WTC11 (cell line): ENCODE measurements at regions not wholly inside any gene's neighbourhood (a gene's known extent, or its start where the extent isn't known, plus 50 kb on each side); places are given as distances from the start of the nearest gene placed in this dataset.

Source experiments
- ATAC-seq: fragments of 200-7000 bp; cut with Tn5 transposase; 2 replicates; pipeline ENCODE4 v1.10.0; 2021; ENCODE audit warnings: mild to moderate bottlenecking, moderate library complexity
- CTCF ChIA-PET: fragments of 300-600 bp; sonication (Branson Sonifier 250); formaldehyde crosslinking; loops from one replicate; lab custom pipeline; 2021; ENCODE audit warnings: antibody characterized with exemption; lab: Charles Lee
- POLR2A ChIA-PET: fragments of 350-600 bp; sonication (Branson Sonifier 250); formaldehyde crosslinking; loops from one replicate; lab custom pipeline; 2021; ENCODE audit warnings: antibody characterized with exemption; lab: Charles Lee
- DNase-seq: peaks from one replicate; pipeline ENCODE4 v3.0.0; 2021; ENCODE audit warnings: low spot score
- H3K27ac Mint-ChIP-seq: 2 replicates; pipeline ENCODE4 v1.8.0; 2021; ENCODE audit warnings: mixed read lengths
- H3K27me3 Mint-ChIP-seq: 2 replicates; pipeline ENCODE4 v1.8.0; 2021; ENCODE audit warnings: low read depth, mild to moderate bottlenecking, moderate library complexity, mixed read lengths
- H3K36me3 Mint-ChIP-seq: 2 replicates; pipeline ENCODE4 v1.8.0; 2021; ENCODE audit warnings: mixed read lengths
- H3K4me1 Mint-ChIP-seq: 2 replicates; pipeline ENCODE4 v1.8.0; 2022; ENCODE audit warnings: mixed read lengths
- H3K4me3 Mint-ChIP-seq: 2 replicates; pipeline ENCODE4 v1.8.0; 2021; ENCODE audit warnings: mild to moderate bottlenecking, moderate library complexity, mixed read lengths
- H3K9me3 Mint-ChIP-seq: 2 replicates; pipeline ENCODE4 v1.8.0; 2021; ENCODE audit warnings: mixed read lengths
- ATF1 ChIP-seq: sonication (generic); formaldehyde crosslinking; IDR thresholded peaks from 2 replicates; pipeline ENCODE4 v1.8.1; 2023; ENCODE audit warnings: mild to moderate bottlenecking, moderate library complexity, missing genetic modification reagents
- CREB1 ChIP-seq: sonication (generic); formaldehyde crosslinking; IDR thresholded peaks from 2 replicates; pipeline ENCODE4 v1.8.0; 2023; ENCODE audit warnings: mild to moderate bottlenecking, missing genetic modification reagents
- ELF4 ChIP-seq: sonication (generic); formaldehyde crosslinking; IDR thresholded peaks from 2 replicates; pipeline ENCODE4 v1.8.1; 2022; ENCODE audit warnings: low read depth, mild to moderate bottlenecking, moderate library complexity, missing genetic modification reagents
- GABPB1 ChIP-seq: sonication (generic); formaldehyde crosslinking; IDR thresholded peaks from 2 replicates; pipeline ENCODE4 v1.8.1; 2023; ENCODE audit warnings: mild to moderate bottlenecking, missing genetic modification reagents
- GTF2I ChIP-seq: fragments of 250-450 bp; sonication (Bioruptor Pico); conservative IDR thresholded peaks from 2 replicates; pipeline ENCODE4 v1.4.0; 2021; ENCODE audit warnings: mild to moderate bottlenecking
- JAZF1 ChIP-seq: fragments of 250-450 bp; sonication (Bioruptor Pico); IDR thresholded peaks from 2 replicates; pipeline ENCODE4 v1.9.0; 2021; ENCODE audit warnings: moderate library complexity, mild to moderate bottlenecking, inconsistent platforms
- MYBL2 ChIP-seq: sonication (generic); formaldehyde crosslinking; IDR thresholded peaks from 2 replicates; pipeline ENCODE4 v1.8.1; 2023; ENCODE audit warnings: mild to moderate bottlenecking, moderate library complexity, missing genetic modification reagents
- NFATC4 ChIP-seq: fragments of 250-450 bp; sonication (Bioruptor Pico); IDR thresholded peaks from 2 replicates; pipeline ENCODE4 v1.9.0; 2021; ENCODE audit warnings: mild to moderate bottlenecking
- NR1H2 ChIP-seq: sonication (generic); formaldehyde crosslinking; IDR thresholded peaks from 2 replicates; pipeline ENCODE4 v1.9.0; 2021; ENCODE audit warnings: mild to moderate bottlenecking, moderate library complexity, missing genetic modification reagents
- NR2C2 ChIP-seq: sonication (generic); formaldehyde crosslinking; IDR thresholded peaks from 2 replicates; pipeline ENCODE4 v1.8.0; 2022; ENCODE audit warnings: mild to moderate bottlenecking, missing genetic modification reagents
- PRDM15 ChIP-seq: sonication (generic); formaldehyde crosslinking; IDR thresholded peaks from 2 replicates; pipeline ENCODE4 v1.8.0; 2022; ENCODE audit warnings: missing genetic modification reagents
- PRRX2 ChIP-seq: fragments of 250-450 bp; sonication (Bioruptor Pico); IDR thresholded peaks from 2 replicates; pipeline ENCODE4 v1.8.0; 2021; ENCODE audit warnings: mild to moderate bottlenecking
- RELA ChIP-seq: sonication (generic); formaldehyde crosslinking; IDR thresholded peaks from 2 replicates; pipeline ENCODE4 v1.8.1; 2022; ENCODE audit warnings: missing genetic modification reagents, mild to moderate bottlenecking, borderline replicate concordance
- SMAD4 ChIP-seq: sonication (generic); formaldehyde crosslinking; IDR thresholded peaks from 2 replicates; pipeline ENCODE4 v1.8.0; 2022; ENCODE audit warnings: mild to moderate bottlenecking, missing genetic modification reagents
- TCF7 ChIP-seq: sonication (generic); formaldehyde crosslinking; IDR thresholded peaks from 2 replicates; pipeline ENCODE4 v1.8.0; 2022; ENCODE audit warnings: mild to moderate bottlenecking, low read depth, missing genetic modification reagents, moderate library complexity
- ZBTB21 ChIP-seq: sonication (generic); formaldehyde crosslinking; IDR thresholded peaks from 2 replicates; pipeline ENCODE4 v1.8.1; 2023; ENCODE audit warnings: mild to moderate bottlenecking, missing genetic modification reagents, borderline replicate concordance
- ZBTB43 ChIP-seq: sonication (generic); formaldehyde crosslinking; IDR thresholded peaks from 2 replicates; pipeline ENCODE4 v1.8.1; 2023; ENCODE audit warnings: mild to moderate bottlenecking, missing genetic modification reagents
- ZNF416 ChIP-seq: fragments of 250-450 bp; sonication (Bioruptor Pico); IDR thresholded peaks from 2 replicates; pipeline ENCODE4 v1.9.0; 2021; ENCODE audit warnings: mild to moderate bottlenecking, inconsistent platforms
- TF ChIP-seq, protein P1 (sequence below): fragments of 250-450 bp; sonication (Bioruptor Pico); IDR thresholded peaks from 2 replicates; pipeline ENCODE4 v1.9.0; 2021; ENCODE audit warnings: moderate library complexity, mild to moderate bottlenecking, inconsistent platforms, borderline replicate concordance
- TF ChIP-seq, protein P2 (sequence below): sonication (generic); formaldehyde crosslinking; IDR thresholded peaks from 2 replicates; pipeline ENCODE4 v1.8.0; 2022; ENCODE audit warnings: mild to moderate bottlenecking, missing genetic modification reagents

GRCh38 chr4:13907255-13907751 lies 279.8 kb upstream of the BOD1L1 start:
- Mint-ChIP-seq H3K36me3 (no peaks in the 10 kb centered on the region), H3K27ac (no peak overlapping the region), H3K27me3 (no peaks in the 10 kb centered on the region; the same call in 1 of the 2 replicates), H3K9me3 (0 out of 2 replicates have a peak, but pooled peaks cover 3% of the 10 kb centered on the region), H3K4me1 (peaks cover 19% of the 10 kb centered on the region), H3K4me3 (no peak overlapping the region)
- ATAC-seq, result peak; percentile 59
- POLR2A ChIA-PET, result no interaction called here
- DNase-seq, result no peak
- CTCF ChIA-PET, result interaction anchor here (0.7 to 1.5 kb wide), 2 partner anchors 253 to 403 kb away, joined by 4 to 5 read pairs; no protein-coding TSS in a partner anchor
- TF ChIP-seq NR1H2 (CRISPR knock-in tag) (no peak), GTF2I (CRISPR knock-in tag) (no peak), SMAD4 (CRISPR knock-in tag) (no peak), ZBTB43 (CRISPR knock-in tag) (no peak), ZNF416 (CRISPR knock-in tag) (no peak), TCF7 (no peak), MYBL2 (CRISPR knock-in tag) (no peak), ZBTB21 (CRISPR knock-in tag) (no peak), NR2C2 (no peak), PRDM15 (CRISPR knock-in tag) (no peak)
- TF ChIP-seq, protein P1, sequence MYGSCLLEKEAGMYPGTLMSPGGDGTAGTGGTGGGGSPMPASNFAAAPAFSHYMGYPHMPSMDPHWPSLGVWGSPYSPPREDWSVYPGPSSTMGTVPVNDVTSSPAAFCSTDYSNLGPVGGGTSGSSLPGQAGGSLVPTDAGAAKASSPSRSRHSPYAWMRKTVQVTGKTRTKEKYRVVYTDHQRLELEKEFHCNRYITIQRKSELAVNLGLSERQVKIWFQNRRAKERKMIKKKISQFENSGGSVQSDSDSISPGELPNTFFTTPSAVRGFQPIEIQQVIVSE (CRISPR knock-in tag), result no peak

GRCh38 chr4:13908455-13908854 lies 280.9 kb upstream of the BOD1L1 start:
- Mint-ChIP-seq H3K27me3 (no peaks in the 10 kb centered on the region; the same call in 1 of the 2 replicates), H3K4me3 (no peak overlapping the region), H3K36me3 (no peaks in the 10 kb centered on the region), H3K27ac (no peak overlapping the region), H3K4me1 (peaks cover 19% of the 10 kb centered on the region), H3K9me3 (0 out of 2 replicates have a peak, but pooled peaks cover 3% of the 10 kb centered on the region)
- CTCF ChIA-PET, result no interaction called here
- TF ChIP-seq GABPB1 (CRISPR knock-in tag), result no peak
- no peak for TF ChIP-seq CREB1 (CRISPR knock-in tag)
- TF ChIP-seq, protein P2, sequence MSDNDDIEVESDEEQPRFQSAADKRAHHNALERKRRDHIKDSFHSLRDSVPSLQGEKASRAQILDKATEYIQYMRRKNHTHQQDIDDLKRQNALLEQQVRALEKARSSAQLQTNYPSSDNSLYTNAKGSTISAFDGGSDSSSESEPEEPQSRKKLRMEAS (CRISPR knock-in tag), result no peak
- TF ChIP-seq RELA (CRISPR knock-in tag), result no peak
- no peak for TF ChIP-seq PRRX2 (CRISPR knock-in tag)
- TF ChIP-seq NR2C2, result no peak
- no peak for TF ChIP-seq ATF1
- TF ChIP-seq ZBTB43 (CRISPR knock-in tag), result no peak
- no peak for TF ChIP-seq ELF4 (CRISPR knock-in tag)
- TF ChIP-seq JAZF1 (CRISPR knock-in tag), result no peak
- no peak for TF ChIP-seq NFATC4 (CRISPR knock-in tag)
- DNase-seq (no peak), ATAC-seq (no peak)
- POLR2A ChIA-PET, result no interaction called here
